Hippocampal formation (tissue), 2 donors: ENCODE measurements at regions not wholly inside any gene's neighbourhood (a gene's known extent, or its start where the extent isn't known, plus 50 kb on each side); places are given as distances from the start of the nearest gene placed in this dataset.

Source experiments
- DNase-seq, 2 donors: peaks; one replicate each; lab custom pipeline; 2025; lab: John Stamatoyannopoulos, UW

- no peak for DNase-seq
Observed at GRCh38 chr18:67742954-67743353, 226.4 kb upstream of the DSEL start.

- DNase-seq: no peak
Observed at GRCh38 chr18:67742525-67742924, 226.0 kb upstream of the DSEL start.

- no peak for DNase-seq
Observed at GRCh38 chr18:67735506-67735905, 219.0 kb upstream of the DSEL start.

GRCh38 chr18:67733088-67733487 is 216.6 kb upstream of the DSEL start:
- no peak for DNase-seq

- DNase-seq: no peak
Observed at GRCh38 chr18:67731851-67732250, 215.3 kb upstream of the DSEL start.

- DNase-seq: no peak
Observed at GRCh38 chr18:67730886-67731285, 214.4 kb upstream of the DSEL start.

GRCh38 chr18:67728364-67728763 is 211.8 kb upstream of the DSEL start:
- DNase-seq: no peak

- DNase-seq: no peak
Observed at GRCh38 chr18:67726882-67727281, 210.4 kb upstream of the DSEL start.

- no peak for DNase-seq
Observed at GRCh38 chr18:67717800-67718199, 201.3 kb upstream of the DSEL start.

GRCh38 chr18:67715567-67715966 is 199.0 kb upstream of the DSEL start:
- no peak for DNase-seq

GRCh38 chr18:67710639-67711038 is 194.1 kb upstream of the DSEL start:
- DNase-seq: no peak

- DNase-seq: no peak
Observed at GRCh38 chr18:67705748-67706147, 189.2 kb upstream of the DSEL start.

GRCh38 chr18:67695684-67696083 is 179.2 kb upstream of the DSEL start:
- DNase-seq: no peak

- DNase-seq: no peak
Observed at GRCh38 chr18:67694787-67695186, 178.3 kb upstream of the DSEL start.

GRCh38 chr18:67692811-67693210 is 176.3 kb upstream of the DSEL start:
- no peak for DNase-seq

GRCh38 chr18:67682516-67682915 is 166.0 kb upstream of the DSEL start:
- DNase-seq: no peak

- DNase-seq: no peak
Observed at GRCh38 chr18:67677489-67677888, 161.0 kb upstream of the DSEL start.

GRCh38 chr18:67672716-67673115 is 156.2 kb upstream of the DSEL start:
- DNase-seq: no peak

GRCh38 chr18:67672155-67672554 is 155.6 kb upstream of the DSEL start:
- DNase-seq: no peak

- no peak for DNase-seq
Observed at GRCh38 chr18:67670024-67670543, 153.6 kb upstream of the DSEL start.

GRCh38 chr18:67665266-67665665 is 148.7 kb upstream of the DSEL start:
- no peak for DNase-seq

- no peak for DNase-seq
Observed at GRCh38 chr18:67662996-67663395, 146.5 kb upstream of the DSEL start.

GRCh38 chr18:67661555-67661954 is 145.0 kb upstream of the DSEL start:
- DNase-seq: no peak

- no peak for DNase-seq
Observed at GRCh38 chr18:67654101-67654500, 137.6 kb upstream of the DSEL start.

GRCh38 chr18:67652288-67652687 is 135.8 kb upstream of the DSEL start:
- no peak for DNase-seq
